ENCODE measurements at regions not wholly inside any gene's neighbourhood (a gene's known extent, or its start where the extent isn't known, plus 50 kb on each side); places are given as distances from the start of the nearest gene placed in this dataset.

- no peak for TF ChIP-seq CTCF (IDR thresholded peaks at IDR 0.05)
- intact Hi-C loops (cut with micrococcal nuclease): no loop called here
- no peaks in the 10 kb centered on the region for H3K27me3 ChIP-seq (ENCODE audit: control insufficient read depth in 2 of 2, insufficient read depth in 2 of 2, low read length in 2 of 2)
- Mint-ChIP-seq H3K4me3 (no peak overlapping the region), H3K9me3 (peaks cover 0 to 2% (median 0%) of the 10 kb centered on the region in 7 donors), H3K4me1 (no peaks in the 10 kb centered on the region), H3K36me3 (no peaks in the 10 kb centered on the region), H3K27me3 (ENCODE audit: low read depth in 3 of 3) (peaks cover 0 to 9% (median 0%) of the 10 kb centered on the region in 3 donors), H3K27ac (no peak overlapping the region)
- H2AFZ ChIP-seq (ENCODE audit: insufficient read depth, low read depth, low read length, poor library complexity, severe bottlenecking): no peak overlapping the region
- 68% methylated on average over 7 of the region's 9 CpGs for WGBS (ENCODE audit: insufficient coverage)
- no peak overlapping the region for H3K4me3 ChIP-seq (replicated peaks in 1 of 3; ENCODE audit: low read depth in 2 of 3, low read length in 3 of 3)
- no peaks in the 10 kb centered on the region for H3K4me1 ChIP-seq (ENCODE audit: control insufficient read depth in 1 of 2, insufficient read depth in 2 of 2, low read length in 2 of 2)
- DNase-seq: no peak
- H3K79me2 ChIP-seq (ENCODE audit: insufficient read depth, low read length): no peaks in the 10 kb centered on the region
- H3K9me3 ChIP-seq (replicated peaks in 1 of 2; ENCODE audit: control insufficient read depth in 1 of 2, insufficient read depth in 1 of 2, low read length in 2 of 2): no peaks in the 10 kb centered on the region
- H3K27ac ChIP-seq (ENCODE audit: low read depth in 1 of 2, low read length in 2 of 2): no peak overlapping the region
- no peaks in the 10 kb centered on the region for H4K20me1 ChIP-seq (ENCODE audit: insufficient read depth, low read length)
- H3K9ac ChIP-seq (ENCODE audit: insufficient read depth, low read length, poor library complexity, severe bottlenecking): no peak overlapping the region
- H3K4me2 ChIP-seq (replicated peaks; ENCODE audit: extremely low read depth, low read length, poor library complexity, severe bottlenecking): no peak overlapping the region
- H3K36me3 ChIP-seq (replicated peaks in 1 of 2; ENCODE audit: control insufficient read depth in 1 of 2, insufficient read depth in 2 of 2, low read length in 2 of 2): no peaks in the 10 kb centered on the region
Observed at GRCh38 chr14:104428860-104429259, 150.7 kb upstream of the C14orf180 start.

- H3K9me3 Mint-ChIP-seq: peaks cover 0 to 2% (median 0%) of the 10 kb centered on the region in 7 donors
- Histone ChIP-seq H3K4me1 (ENCODE audit: control insufficient read depth in 1 of 2, insufficient read depth in 2 of 2, low read length in 2 of 2) (no peaks in the 10 kb centered on the region), H3K9ac (ENCODE audit: insufficient read depth, low read length, poor library complexity, severe bottlenecking) (no peak overlapping the region), H3K27me3 (ENCODE audit: control insufficient read depth in 2 of 2, insufficient read depth in 2 of 2, low read length in 2 of 2) (no peaks in the 10 kb centered on the region), H3K4me2 (replicated peaks; ENCODE audit: extremely low read depth, low read length, poor library complexity, severe bottlenecking) (no peak overlapping the region), H3K79me2 (ENCODE audit: insufficient read depth, low read length) (no peaks in the 10 kb centered on the region), H3K9me3 (replicated peaks in 1 of 2; ENCODE audit: control insufficient read depth in 1 of 2, insufficient read depth in 1 of 2, low read length in 2 of 2) (no peaks in the 10 kb centered on the region), H3K27ac (ENCODE audit: low read depth in 1 of 2, low read length in 2 of 2) (no peak overlapping the region), H4K20me1 (ENCODE audit: insufficient read depth, low read length) (no peaks in the 10 kb centered on the region), H3K4me3 (replicated peaks in 1 of 3; ENCODE audit: low read depth in 2 of 3, low read length in 3 of 3) (no peak overlapping the region), H2AFZ (ENCODE audit: insufficient read depth, low read depth, low read length, poor library complexity, severe bottlenecking) (no peak overlapping the region), H3K36me3 (replicated peaks in 1 of 2; ENCODE audit: control insufficient read depth in 1 of 2, insufficient read depth in 2 of 2, low read length in 2 of 2) (no peaks in the 10 kb centered on the region)
- no peak overlapping the region for H3K27ac Mint-ChIP-seq
- H3K27me3 Mint-ChIP-seq (ENCODE audit: low read depth in 3 of 3): peaks cover 0 to 9% (median 0%) of the 10 kb centered on the region in 3 donors
- DNase-seq: no peak
- no peak for TF ChIP-seq CTCF (IDR thresholded peaks at IDR 0.05)
- no peaks in the 10 kb centered on the region for H3K4me1 Mint-ChIP-seq
- 80% methylated on average over 20 of the region's 30 CpGs for WGBS (ENCODE audit: insufficient coverage)
- H3K36me3 Mint-ChIP-seq: no peaks in the 10 kb centered on the region
- intact Hi-C loops (cut with micrococcal nuclease): no loop called here
- no peak overlapping the region for H3K4me3 Mint-ChIP-seq
Observed at GRCh38 chr14:104429291-104429861, 150.2 kb upstream of the C14orf180 start.

All from CD14-positive monocyte (primary cell).